Osteoblast (primary cell): ENCODE measurements at regions not wholly inside any gene's neighbourhood (a gene's known extent, or its start where the extent isn't known, plus 50 kb on each side); places are given as distances from the start of the nearest gene placed in this dataset.

Experiments
- DNase-seq: peaks from one replicate; pipeline ENCODE4 v3.0.0; 2011; ENCODE audit warnings: low spot score, mixed read lengths; ENCODE audit not compliant: insufficient read length; ENCODE audit errors: missing footprints
- H2AFZ ChIP-seq: 2 replicates; pipeline ENCODE4 v1.6.0; 2011; ENCODE audit warnings: mild to moderate bottlenecking, low read length
- H3K27ac ChIP-seq: 2 replicates; pipeline ENCODE4 v1.5.1; 2011; ENCODE audit warnings: mild to moderate bottlenecking, low read depth, low read length, moderate library complexity
- H3K27me3 ChIP-seq: 2 replicates; pipeline ENCODE4 v1.6.0; 2012; ENCODE audit warnings: mild to moderate bottlenecking, control low read depth, inconsistent platforms, low read length, moderate library complexity; ENCODE audit not compliant: insufficient read depth
- H3K36me3 ChIP-seq: 2 replicates; pipeline ENCODE4 v1.5.1; 2011; ENCODE audit warnings: mild to moderate bottlenecking, low read length, control low read depth, moderate library complexity; ENCODE audit not compliant: insufficient read depth
- H3K4me1 ChIP-seq: 2 replicates; pipeline ENCODE4 v1.5.1; 2011; ENCODE audit warnings: mild to moderate bottlenecking, low read length, control low read depth, moderate library complexity; ENCODE audit not compliant: insufficient read depth
- H3K4me2 ChIP-seq: 2 replicates; pipeline ENCODE4 v1.6.0; 2011; ENCODE audit warnings: mild to moderate bottlenecking, low read length; ENCODE audit not compliant: insufficient read depth
- H3K4me3 ChIP-seq: fragments of 200-600 bp; sonication (generic); 3 replicates; pipeline ENCODE4 v1.5.1; 2012; ENCODE audit warnings: mild to moderate bottlenecking, low read length, inconsistent platforms; ENCODE audit not compliant: insufficient read depth
- H3K79me2 ChIP-seq: 2 replicates; pipeline ENCODE4 v1.6.0; 2012; ENCODE audit warnings: mild to moderate bottlenecking, low read length, control low read depth, inconsistent platforms; ENCODE audit not compliant: insufficient read depth
- H3K9me3 ChIP-seq: 2 replicates; pipeline ENCODE4 v1.5.1; 2011; ENCODE audit warnings: low read depth, low read length, control low read depth
- H4K20me1 ChIP-seq: 2 replicates; pipeline ENCODE4 v1.6.0; 2012; ENCODE audit warnings: mild to moderate bottlenecking, low read length, control low read depth; ENCODE audit not compliant: insufficient read depth
- TF ChIP-seq, protein P1 (sequence below): IDR thresholded peaks from 2 replicates; pipeline ENCODE4 v1.5.1; 2011; ENCODE audit warnings: mild to moderate bottlenecking, low read depth, low read length, moderate library complexity; ENCODE audit errors: extremely low read depth

DNA sequence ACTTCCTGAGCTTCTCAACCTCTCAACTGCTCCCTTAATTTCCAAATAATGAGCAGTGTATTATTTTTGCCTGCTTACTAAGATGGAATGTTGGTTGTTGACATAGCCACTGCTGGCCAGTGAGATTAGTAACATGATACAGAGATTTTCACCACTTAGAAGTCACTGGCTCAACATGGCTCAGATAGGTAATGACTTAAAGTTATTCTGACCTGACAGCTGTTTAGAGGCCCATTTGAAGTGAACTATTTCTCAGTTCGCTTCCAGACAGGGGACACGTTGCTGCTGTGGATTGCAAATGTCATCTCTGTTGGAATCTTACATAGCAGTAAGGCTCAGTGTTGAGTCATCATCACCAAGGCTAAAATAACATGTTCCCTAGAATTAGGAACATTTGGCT lies 490.2 kb downstream of the TLE4 start:
- Histone ChIP-seq H3K4me2 (peak overlapping the region; percentile 52), H2AFZ (no peak overlapping the region)

DNA sequence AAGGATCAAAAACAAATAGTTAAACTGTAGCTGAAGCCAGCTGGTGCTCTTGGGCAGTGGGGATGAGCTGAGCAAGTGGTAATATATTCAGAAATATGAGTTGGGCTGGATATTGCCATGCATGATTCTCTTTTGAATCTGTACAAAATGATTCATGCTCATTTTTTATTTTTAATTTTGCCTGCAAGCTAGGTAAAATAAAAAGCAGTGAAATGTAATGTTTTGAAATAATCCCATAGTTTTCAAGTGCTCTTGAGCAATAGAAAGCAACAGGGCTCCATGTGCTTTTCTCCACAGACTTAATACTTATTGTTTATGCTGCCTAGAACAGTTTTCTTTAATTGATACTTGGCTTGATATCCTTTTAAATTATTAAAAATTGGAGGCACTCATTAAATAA lies 489.3 kb downstream of the TLE4 start:
- H3K9me3 ChIP-seq = no peaks in the 10 kb centered on the region
- no peak overlapping the region for H2AFZ ChIP-seq
- no peaks in the 10 kb centered on the region for H3K36me3 ChIP-seq
- H4K20me1 ChIP-seq = no peaks in the 10 kb centered on the region
- no peaks in the 10 kb centered on the region for H3K79me2 ChIP-seq
- H3K4me2 ChIP-seq = no peak overlapping the region
- no peak for DNase-seq
- peaks cover 34% of the 10 kb centered on the region for H3K4me1 ChIP-seq
- no peaks in the 10 kb centered on the region for H3K27me3 ChIP-seq
- H3K27ac ChIP-seq = peak overlapping the region; percentile 85
- TF ChIP-seq, protein P1, sequence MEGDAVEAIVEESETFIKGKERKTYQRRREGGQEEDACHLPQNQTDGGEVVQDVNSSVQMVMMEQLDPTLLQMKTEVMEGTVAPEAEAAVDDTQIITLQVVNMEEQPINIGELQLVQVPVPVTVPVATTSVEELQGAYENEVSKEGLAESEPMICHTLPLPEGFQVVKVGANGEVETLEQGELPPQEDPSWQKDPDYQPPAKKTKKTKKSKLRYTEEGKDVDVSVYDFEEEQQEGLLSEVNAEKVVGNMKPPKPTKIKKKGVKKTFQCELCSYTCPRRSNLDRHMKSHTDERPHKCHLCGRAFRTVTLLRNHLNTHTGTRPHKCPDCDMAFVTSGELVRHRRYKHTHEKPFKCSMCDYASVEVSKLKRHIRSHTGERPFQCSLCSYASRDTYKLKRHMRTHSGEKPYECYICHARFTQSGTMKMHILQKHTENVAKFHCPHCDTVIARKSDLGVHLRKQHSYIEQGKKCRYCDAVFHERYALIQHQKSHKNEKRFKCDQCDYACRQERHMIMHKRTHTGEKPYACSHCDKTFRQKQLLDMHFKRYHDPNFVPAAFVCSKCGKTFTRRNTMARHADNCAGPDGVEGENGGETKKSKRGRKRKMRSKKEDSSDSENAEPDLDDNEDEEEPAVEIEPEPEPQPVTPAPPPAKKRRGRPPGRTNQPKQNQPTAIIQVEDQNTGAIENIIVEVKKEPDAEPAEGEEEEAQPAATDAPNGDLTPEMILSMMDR = no peak
- H3K4me3 ChIP-seq = no peak overlapping the region

More for the DNA sequence above, 490.2 kb downstream of the TLE4 start:
- no peak overlapping the region for H3K4me3 ChIP-seq
- TF ChIP-seq, protein P1 = no peak
- no peaks in the 10 kb centered on the region for H3K79me2 ChIP-seq
- H3K36me3 ChIP-seq = no peaks in the 10 kb centered on the region
- H3K27ac ChIP-seq = peak overlapping the region; percentile 85
- H4K20me1 ChIP-seq = no peaks in the 10 kb centered on the region
- peaks cover 34% of the 10 kb centered on the region for H3K4me1 ChIP-seq
- no peaks in the 10 kb centered on the region for H3K27me3 ChIP-seq
- no peaks in the 10 kb centered on the region for H3K9me3 ChIP-seq
- DNase-seq = peak; percentile 42

DNA sequence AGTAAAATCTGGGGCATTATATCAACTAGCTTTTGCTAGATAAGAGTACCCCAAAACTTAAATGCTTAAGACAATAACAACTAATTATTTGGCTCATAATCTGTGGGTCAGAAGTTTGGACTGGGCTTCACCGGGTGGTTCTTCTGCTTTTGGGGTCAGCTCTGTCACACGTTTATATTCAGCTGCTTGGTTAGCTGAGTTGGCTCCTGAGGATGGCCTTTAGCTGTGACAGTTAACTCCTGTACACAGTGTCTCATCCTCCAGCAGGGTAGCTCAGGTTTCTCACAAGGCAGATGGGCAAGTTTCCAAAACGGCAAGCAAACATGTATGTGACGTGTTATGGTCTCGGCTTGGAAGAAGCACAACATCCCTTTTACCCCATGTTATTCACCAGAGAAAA lies 488.2 kb downstream of the TLE4 start:
- no peak overlapping the region for H3K4me3 ChIP-seq
- DNase-seq = no peak
- no peaks in the 10 kb centered on the region for H3K79me2 ChIP-seq
- H3K4me1 ChIP-seq = peaks cover 34% of the 10 kb centered on the region
- H4K20me1 ChIP-seq = no peaks in the 10 kb centered on the region
- H2AFZ ChIP-seq = no peak overlapping the region
- H3K9me3 ChIP-seq = no peaks in the 10 kb centered on the region
- TF ChIP-seq, protein P1 = no peak
- H3K4me2 ChIP-seq = no peak overlapping the region
- H3K27ac ChIP-seq = no peak overlapping the region
- no peaks in the 10 kb centered on the region for H3K36me3 ChIP-seq
- H3K27me3 ChIP-seq = no peaks in the 10 kb centered on the region

DNA sequence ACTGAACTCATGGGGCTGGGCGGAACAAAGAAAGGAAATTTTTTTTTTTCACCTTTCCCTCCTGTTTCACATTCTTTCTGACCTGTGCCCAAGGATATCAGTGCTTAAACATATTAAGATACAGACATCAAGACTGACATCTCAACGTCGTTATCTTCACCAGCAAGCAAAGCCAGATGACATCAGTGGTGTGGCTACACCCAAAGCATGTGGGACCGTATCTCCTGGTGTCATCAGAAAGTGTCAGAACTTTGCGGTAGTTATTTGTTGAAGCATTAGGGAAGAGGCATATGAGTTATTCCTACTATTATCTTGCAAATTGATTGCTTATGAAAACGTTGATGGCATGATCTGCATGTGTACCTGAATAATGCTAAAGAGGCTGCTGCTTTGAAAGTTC lies 487.4 kb downstream of the TLE4 start:
- H3K27me3 ChIP-seq = no peaks in the 10 kb centered on the region
- no peak overlapping the region for H3K4me3 ChIP-seq
- H4K20me1 ChIP-seq = no peaks in the 10 kb centered on the region
- no peak overlapping the region for H3K4me2 ChIP-seq
- no peaks in the 10 kb centered on the region for H3K79me2 ChIP-seq
- H3K9me3 ChIP-seq = no peaks in the 10 kb centered on the region
- TF ChIP-seq, protein P1 = no peak
- H3K36me3 ChIP-seq = no peaks in the 10 kb centered on the region
- H2AFZ ChIP-seq = no peak overlapping the region
- H3K4me1 ChIP-seq = peaks cover 33% of the 10 kb centered on the region
- no peak for DNase-seq
- no peak overlapping the region for H3K27ac ChIP-seq
